ENCODE measurements at regions not wholly inside any gene's neighbourhood (a gene's known extent, or its start where the extent isn't known, plus 50 kb on each side); places are given as distances from the start of the nearest gene placed in this dataset.

DNA sequence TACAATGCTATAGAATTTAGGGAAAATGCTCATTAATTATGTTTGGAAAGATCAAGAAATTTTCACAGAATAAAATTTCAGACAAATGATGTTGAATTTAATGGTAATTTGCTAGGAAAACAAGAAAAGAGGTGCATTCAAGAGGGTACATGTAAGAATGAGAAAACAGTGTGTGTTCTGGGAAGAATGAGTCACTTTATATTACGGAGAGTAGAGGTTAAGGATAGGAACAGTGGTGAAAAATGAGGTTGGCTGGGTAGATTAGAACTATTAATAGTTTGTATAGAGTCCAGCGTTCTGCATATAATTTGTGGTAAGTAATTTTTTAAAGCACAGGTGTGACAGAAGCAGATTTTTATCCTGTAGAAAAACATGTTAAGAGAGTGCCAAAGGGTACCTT, 336.7 kb upstream of the MBL2 start:
- peaks cover 14 to 20% of the 10 kb centered on the region in 2 experiments for H3K9me3 Mint-ChIP-seq
- no peaks in the 10 kb centered on the region for H3K9me3 ChIP-seq (ENCODE audit: control insufficient read depth, low read depth, low read length)
- no peak overlapping the region for H3K14ac ChIP-seq (ENCODE audit: insufficient read depth, low read length)
- no peaks in the 10 kb centered on the region for H3K79me1 ChIP-seq (ENCODE audit: insufficient read depth, low read depth, low read length, poor library complexity, severe bottlenecking)
- H3K4me1 ChIP-seq (ENCODE audit: insufficient read depth, low read length): no peaks in the 10 kb centered on the region
- no peaks in the 10 kb centered on the region for H3K23me2 ChIP-seq (ENCODE audit: insufficient read length, low read depth, low read length, poor library complexity, severe bottlenecking)
- H2AFZ ChIP-seq (ENCODE audit: low read length): no peak overlapping the region
- H3K18ac ChIP-seq (ENCODE audit: insufficient read length, low read depth, low read length): no peak overlapping the region
- H3K9ac ChIP-seq (ENCODE audit: extremely low read depth, insufficient read length, low read length): no peak overlapping the region
- H3K23ac ChIP-seq (ENCODE audit: insufficient read length, low read depth, low read length): no peak overlapping the region
- H3K36me3 Mint-ChIP-seq (ENCODE audit: insufficient read depth in 1 of 3, low read depth in 3 of 3): peaks cover 4 to 15% (median 13%) of the 10 kb centered on the region in 3 experiments
- 100% methylated on average over 1 of the region's 2 CpGs for WGBS (ENCODE audit: extremely low coverage, insufficient read length, low lambda C conversion rate)
- H2BK15ac ChIP-seq (ENCODE audit: low read depth, low read length): no peak overlapping the region
- no peak overlapping the region for H3K27ac ChIP-seq (ENCODE audit: insufficient read length, low read depth, low read length)
- H2BK5ac ChIP-seq (ENCODE audit: insufficient read length, low read length): no peak overlapping the region
- H4K5ac ChIP-seq (ENCODE audit: insufficient read length, low read depth, low read length): no peak overlapping the region
- H3K4me3 Mint-ChIP-seq: no peak overlapping the region
- no peak overlapping the region for H4K91ac ChIP-seq (ENCODE audit: insufficient read length, low read depth, low read length)
- H3T11ph ChIP-seq (ENCODE audit: low read length): no peak overlapping the region
- no peaks in the 10 kb centered on the region for H3K27me3 Mint-ChIP-seq (ENCODE audit: low read depth)
- no peak overlapping the region for H3K56ac ChIP-seq (ENCODE audit: insufficient read length, low read depth, low read length)
- H2BK12ac ChIP-seq (ENCODE audit: insufficient read length, low read depth, low read length): no peak overlapping the region
- H3K4ac ChIP-seq (ENCODE audit: low read depth, low read length): no peak overlapping the region
- no peaks in the 10 kb centered on the region for H3K79me2 ChIP-seq (ENCODE audit: insufficient read depth, low read length)
- H4K20me1 ChIP-seq (ENCODE audit: control insufficient read depth, insufficient read depth, insufficient read length): no peaks in the 10 kb centered on the region
- H3K27ac Mint-ChIP-seq: no peak overlapping the region
- H2AK5ac ChIP-seq (ENCODE audit: insufficient read length, low read length): no peak overlapping the region
- H3K4me2 ChIP-seq (ENCODE audit: insufficient read depth, insufficient read length, low read length): no peak overlapping the region
- H4K8ac ChIP-seq (replicated peaks; ENCODE audit: insufficient read length, low read depth, low read length): no peak overlapping the region
- H3K4me1 Mint-ChIP-seq: peaks cover 8 to 13% of the 10 kb centered on the region in 2 experiments; a peak in 3 of 4 replicates
- H2BK20ac ChIP-seq (ENCODE audit: low read depth, low read length, poor library complexity, severe bottlenecking): no peak overlapping the region
- DNase-seq: no peak
- H3K27me3 ChIP-seq (ENCODE audit: insufficient read depth, low read length): no peaks in the 10 kb centered on the region
- TF ChIP-seq, protein P1, sequence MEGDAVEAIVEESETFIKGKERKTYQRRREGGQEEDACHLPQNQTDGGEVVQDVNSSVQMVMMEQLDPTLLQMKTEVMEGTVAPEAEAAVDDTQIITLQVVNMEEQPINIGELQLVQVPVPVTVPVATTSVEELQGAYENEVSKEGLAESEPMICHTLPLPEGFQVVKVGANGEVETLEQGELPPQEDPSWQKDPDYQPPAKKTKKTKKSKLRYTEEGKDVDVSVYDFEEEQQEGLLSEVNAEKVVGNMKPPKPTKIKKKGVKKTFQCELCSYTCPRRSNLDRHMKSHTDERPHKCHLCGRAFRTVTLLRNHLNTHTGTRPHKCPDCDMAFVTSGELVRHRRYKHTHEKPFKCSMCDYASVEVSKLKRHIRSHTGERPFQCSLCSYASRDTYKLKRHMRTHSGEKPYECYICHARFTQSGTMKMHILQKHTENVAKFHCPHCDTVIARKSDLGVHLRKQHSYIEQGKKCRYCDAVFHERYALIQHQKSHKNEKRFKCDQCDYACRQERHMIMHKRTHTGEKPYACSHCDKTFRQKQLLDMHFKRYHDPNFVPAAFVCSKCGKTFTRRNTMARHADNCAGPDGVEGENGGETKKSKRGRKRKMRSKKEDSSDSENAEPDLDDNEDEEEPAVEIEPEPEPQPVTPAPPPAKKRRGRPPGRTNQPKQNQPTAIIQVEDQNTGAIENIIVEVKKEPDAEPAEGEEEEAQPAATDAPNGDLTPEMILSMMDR (conservative IDR thresholded peaks at IDR 0.05): no peak
- no peak overlapping the region for H2BK120ac ChIP-seq (ENCODE audit: low read depth, low read length, poor library complexity, severe bottlenecking)
